ENCODE measurements at regions not wholly inside any gene's neighbourhood (a gene's known extent, or its start where the extent isn't known, plus 50 kb on each side); places are given as distances from the start of the nearest gene placed in this dataset.
A peak's percentile ranks its signal among the peaks of the same experiment; 100 is the strongest.
"Not testable (repeated sequence)": the region's sequence is repeated elsewhere in the genome, so short reads cannot be mapped to it uniquely, and the experiment has no call there.

DNA sequence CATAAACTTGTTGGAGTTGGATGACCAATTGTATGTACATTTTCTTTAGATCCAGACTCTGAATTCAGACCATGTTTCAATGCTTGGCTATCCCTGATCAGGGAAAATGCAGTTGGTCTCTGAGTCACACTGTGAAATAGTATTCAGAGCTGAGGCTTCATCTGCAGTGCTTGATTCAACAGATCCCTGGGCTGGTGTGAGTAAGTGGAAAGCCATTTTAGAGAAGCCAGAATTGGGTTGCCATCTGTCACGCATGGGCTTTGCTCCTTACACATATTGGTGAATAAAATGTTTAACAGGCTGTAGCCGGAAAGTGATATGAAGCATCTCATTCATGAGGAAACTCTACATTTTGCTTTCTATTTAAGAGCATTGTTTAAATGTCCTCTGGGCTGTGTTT lies 50.0 kb upstream of the ACYP2 start:
- no peak for DNase-seq (ENCODE audit: low read depth)

DNA sequence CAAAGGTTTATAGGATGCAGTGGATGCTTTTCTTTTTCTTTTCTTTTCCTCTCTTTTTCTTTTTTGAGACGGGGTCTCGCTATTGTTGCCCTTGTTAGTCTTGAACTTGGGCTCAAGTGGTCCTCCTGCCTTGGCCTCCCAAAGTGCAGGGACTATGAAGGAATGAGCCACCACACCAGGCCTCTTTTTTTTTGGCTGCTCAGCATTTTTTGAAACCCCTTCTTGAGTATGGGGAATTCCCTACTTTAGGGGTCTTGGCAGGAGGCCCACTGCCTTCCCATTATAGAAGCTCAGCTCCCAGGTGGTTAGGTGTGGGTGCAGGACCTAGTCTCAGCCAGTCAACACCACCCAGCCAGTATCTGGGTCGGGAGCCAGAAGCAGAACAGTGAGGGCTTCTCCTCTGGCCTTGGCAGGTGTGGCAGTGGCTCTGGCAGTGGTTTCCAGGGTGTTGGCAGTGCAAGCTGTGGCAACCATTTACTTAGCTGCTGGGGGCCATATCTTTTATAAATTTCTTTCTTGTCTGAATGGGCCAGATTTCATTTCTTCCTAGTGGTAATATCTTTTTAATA lies 51.4 kb upstream of the ACYP2 start:
- DNase-seq (ENCODE audit: low read depth), result no peak

DNA sequence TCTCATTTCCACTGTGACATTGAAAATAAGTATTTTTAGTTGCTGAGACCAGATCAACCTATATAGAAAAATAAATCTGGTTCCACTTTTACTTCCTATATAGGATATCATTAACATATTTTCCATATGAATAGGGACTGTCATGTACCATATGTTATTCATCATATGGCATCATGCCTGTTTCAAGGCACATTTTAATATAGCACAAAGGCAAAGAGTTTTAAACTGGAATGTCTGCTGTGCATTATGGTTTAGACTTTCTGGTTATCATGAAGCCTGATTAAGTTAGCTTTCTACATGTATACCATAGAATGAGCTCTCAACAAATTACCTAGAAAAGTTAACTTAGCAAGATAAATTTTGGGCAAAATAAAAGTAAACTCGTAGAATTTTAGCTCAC lies 53.0 kb upstream of the ACYP2 start:
- DNase-seq (ENCODE audit: low read depth), result no peak

DNA sequence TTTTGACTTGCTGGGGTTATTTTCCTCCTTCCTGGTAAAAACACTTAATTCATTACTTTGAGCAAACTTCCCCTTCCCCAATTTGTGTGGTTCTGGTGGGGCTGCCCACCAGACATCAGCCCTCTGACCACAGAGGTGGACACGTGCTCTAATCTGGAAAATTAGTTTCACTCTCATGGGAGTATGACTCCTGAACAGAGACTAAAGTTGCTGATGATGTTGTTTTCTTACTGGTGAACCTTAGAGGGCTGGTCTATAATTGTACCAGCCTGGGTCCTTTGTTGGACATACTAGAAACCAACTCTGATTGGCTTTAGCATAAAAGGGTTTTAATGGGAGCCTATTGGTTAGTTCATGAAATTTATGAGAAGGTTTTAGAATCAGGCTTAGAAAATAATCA lies 54.1 kb upstream of the ACYP2 start:
- DNase-seq (ENCODE audit: low read depth), result no peak

DNA sequence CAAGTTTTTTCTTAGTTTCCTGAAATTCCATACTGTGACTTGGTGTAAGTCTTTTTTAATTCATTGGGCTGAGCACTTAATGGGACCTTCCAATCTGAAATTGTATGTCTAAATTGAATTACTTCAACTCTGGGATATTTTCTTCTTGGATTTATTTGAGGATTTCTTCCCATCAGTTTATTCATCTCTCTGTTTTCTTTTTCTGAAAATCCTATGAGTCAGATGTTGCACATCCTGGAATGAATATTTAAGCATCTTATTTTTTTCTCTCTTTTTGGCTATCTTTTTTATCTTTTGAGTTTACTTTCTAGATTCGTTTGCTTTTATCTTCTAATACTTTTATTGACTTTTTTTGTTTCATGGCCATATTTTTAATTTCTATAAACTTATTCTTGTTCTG lies 55.4 kb upstream of the ACYP2 start:
- DNase-seq (ENCODE audit: low read depth), result no peak

DNA sequence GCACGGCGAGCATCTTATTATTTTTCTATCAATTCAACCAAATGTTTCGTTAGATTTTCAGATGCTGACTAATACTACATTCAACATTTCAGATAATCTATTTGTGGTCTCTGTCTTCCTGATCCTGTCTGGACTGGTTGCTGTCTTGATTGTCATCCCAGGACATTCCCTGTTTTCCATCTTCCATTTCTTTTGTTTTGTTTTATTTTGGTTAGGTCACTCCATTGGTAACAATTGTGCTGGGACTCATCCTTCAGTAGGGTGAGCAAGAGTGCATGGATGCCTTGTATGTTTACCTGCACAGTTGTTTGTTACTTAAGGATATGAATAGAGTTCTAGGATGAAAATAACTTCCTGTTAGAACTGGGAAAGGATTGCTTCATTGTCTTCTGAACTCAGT lies 55.9 kb upstream of the ACYP2 start:
- no peak for DNase-seq (ENCODE audit: low read depth)

DNA sequence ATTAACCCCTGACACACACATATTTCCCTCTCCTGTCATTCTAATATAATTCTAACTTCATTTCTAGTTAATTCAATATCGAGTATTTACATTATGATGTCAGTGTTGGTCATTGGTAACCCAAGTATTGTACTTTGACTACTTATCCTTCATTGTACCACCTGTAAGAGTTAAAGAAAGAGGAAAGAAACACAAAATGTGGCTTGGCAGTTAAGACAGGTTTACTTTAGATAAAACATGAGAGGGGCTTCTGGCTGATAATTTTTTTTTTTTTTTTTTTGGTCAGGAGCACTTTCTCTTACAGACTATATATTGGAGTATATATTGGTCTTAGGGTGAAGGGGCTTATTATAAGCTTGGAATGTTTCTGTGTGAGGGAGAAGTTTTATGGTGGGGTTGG lies 57.0 kb upstream of the ACYP2 start:
- no peak for DNase-seq (ENCODE audit: low read depth)

DNA sequence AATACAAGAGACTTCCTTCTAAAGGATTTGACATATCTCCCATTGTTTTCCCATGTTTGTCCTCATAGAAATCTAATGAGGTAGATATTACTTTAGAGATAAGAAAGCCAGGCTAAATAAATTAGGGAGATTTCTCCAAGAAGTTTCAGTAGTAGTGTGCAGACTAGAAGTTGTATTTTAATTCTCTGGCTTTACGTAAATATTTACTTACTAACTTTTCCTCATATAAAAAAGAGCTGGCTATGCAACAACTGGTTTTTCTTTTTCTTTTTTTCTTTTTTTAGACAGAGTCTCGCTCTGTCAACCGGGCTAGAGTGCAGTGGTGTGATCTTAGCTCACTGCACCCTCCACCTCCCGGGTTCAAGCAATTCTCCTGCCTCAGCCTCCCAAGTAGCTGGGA lies 60.6 kb upstream of the ACYP2 start:
- no peak for DNase-seq (ENCODE audit: low read depth)

DNA sequence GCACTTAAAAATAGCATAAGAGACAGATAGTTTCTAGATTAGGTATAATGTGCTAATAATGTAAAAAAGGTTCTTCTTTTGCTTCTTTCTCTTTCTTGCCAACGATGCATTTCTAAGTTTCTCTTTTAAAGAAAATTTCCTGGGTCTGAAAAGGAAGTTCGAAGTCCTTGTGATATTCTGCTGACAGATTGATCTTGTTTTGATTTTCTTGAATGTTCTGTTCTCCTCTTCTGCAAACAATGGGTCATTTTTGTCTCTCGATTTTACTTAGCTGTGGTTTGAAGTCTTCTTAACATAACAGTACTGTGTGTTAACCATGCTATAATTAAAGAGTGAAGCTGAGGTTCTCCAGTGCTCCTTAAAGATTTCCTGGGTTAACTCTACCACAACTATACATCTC lies 61.1 kb upstream of the ACYP2 start:
- no peak for DNase-seq (ENCODE audit: low read depth)

DNA sequence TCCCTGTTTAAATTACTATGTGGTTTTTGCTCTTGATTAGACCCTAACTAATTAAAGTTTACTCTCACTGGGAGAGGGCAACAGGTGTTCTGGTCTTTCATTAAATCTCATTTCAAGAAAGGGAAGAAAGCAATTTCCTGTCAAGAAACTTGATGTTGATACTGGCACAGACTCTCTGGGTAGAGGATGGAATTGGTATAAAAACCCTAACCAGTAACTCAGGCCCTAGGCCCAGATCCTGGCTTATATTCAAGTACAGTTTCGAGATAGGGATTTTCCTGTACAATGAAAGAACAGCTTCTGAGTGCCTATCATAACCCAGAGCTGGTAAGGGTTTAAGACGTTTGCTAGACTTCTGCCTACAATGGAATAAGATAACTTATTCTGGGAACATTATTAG lies 61.6 kb upstream of the ACYP2 start:
- DNase-seq (ENCODE audit: low read depth), result no peak

DNA sequence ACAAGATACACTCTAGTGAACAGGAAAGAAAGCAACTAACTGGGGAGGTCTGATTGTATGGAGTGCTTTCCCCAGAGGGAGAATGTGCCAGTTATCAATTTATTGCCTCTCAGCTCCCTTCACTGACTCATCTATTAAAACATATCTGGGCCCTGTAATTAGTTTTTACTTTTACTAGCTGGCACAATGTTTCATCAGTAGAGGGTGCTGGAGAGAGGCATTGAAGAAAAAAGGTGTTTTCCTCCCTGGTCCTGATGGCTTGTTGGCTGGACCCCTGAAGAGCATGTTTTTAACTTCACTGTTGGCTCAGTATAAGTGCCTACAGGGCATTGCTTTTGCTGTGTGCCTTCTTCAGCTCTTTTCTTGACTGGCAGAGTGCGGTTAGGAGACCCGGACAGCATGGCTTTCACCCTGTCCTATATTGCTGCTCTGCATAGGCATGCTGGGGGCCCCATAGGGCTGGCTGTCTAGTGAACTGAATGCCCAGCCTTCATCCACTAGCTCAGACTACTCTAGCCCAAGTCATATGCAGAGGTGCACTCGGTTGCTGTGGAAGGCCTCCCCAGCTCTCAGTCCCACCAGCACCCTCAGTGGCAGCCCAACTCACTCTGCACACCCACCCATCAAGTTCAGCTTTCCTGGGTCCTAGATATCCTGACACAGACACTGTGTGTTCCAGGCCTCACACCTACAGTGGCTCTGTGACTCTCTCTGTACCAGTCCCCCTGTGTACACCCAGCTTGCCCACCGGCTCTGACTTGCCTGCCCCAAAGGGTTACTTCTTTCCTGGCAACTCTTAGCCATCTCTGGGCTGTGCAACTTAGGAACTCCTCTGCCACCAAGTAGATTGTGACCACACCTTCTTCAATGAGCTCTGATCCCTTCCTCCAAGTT lies 62.3 kb upstream of the ACYP2 start:
- no peak for DNase-seq (ENCODE audit: low read depth)

DNA sequence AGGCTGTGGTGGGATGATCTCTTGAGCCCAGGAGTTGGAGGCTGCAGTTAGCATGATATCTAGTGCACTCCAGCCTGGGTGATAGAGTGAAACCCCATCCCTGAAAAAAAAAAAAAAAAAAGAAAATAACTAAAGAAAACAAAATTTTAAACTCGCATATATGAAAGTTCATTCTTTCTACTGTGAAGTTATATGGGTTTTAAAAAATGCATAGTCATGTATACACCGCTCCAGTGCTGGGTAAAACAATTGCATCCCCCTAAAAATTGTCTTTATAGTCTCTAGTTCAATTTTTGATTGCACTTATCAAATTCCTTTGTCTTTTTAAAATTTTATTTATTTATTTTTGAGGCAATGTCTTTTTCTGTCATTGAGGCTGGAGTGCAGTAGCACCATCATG lies 65.0 kb upstream of the ACYP2 start:
- no peak for DNase-seq (ENCODE audit: low read depth)

DNA sequence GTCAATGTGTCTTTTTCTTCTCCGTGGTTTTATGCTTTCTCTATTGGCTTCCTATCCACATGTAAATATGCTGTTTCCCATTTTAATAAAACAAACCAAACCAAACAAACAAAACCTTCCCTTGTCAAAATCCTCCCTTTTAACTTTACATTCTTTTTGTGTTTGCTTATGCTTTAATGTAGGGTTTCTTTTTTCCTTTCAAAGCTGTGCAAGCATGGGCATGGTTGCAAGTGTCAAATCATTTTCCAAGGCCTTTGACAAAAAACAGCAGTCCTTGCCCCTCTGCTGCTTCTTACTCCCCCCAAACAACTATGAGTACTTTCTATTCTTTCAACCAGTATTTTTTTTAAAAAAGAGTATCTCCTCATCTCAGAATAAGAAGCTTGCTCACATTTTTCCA lies 66.0 kb upstream of the ACYP2 start:
- DNase-seq (ENCODE audit: low read depth), result no peak

DNA sequence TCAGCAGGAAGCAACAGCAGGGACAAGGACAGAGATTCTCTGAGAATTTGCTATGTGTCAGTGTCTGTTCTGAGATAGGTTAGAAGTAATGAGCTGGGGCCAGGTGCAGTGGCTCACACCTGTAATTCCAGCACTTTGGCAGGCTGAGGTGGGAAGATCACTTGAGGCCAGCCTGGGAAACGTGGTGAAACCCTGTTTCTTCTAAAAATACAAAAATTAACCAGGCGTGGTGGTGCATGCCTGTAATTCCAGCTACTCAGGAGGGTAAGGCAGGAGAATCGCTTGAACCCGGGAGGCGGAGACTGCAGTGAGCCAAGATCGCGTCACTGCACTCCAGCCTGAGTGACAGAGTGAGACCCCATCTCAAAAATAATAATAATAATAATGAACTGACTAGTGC lies 66.5 kb upstream of the ACYP2 start:
- not testable (repeated sequence) for DNase-seq (ENCODE audit: low read depth)

DNA sequence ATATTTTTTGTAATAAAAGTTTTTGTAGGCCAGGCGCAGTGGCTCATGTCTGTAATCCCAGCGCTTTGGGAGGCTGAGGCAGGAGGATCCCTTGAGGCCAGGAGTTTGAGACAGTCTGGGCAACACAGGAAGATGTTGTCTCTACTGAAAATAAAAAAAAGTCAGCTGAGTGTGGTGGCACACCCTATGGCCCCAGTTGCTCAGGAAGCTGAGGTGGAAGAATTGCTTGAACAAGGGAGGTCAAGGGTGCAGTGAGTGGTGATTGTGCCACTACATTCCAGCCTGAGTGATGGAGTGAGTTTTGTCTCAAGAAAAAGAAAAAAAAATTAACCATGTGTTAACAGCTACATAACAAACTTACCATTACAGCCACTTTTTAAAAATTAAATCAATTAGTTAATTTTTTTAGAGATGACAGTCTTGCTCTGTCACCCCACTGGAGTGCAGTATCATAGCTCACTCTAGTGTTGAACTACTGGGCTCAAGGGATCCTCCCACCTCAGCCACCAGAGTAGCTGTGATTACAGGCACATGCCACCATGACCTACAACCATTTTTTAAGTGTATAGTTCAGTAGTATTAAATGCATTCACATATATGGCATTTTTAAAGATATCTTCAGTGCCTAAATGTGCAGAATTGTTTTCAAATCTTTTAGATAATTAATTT lies 67.2 kb upstream of the ACYP2 start:
- no peak for DNase-seq (ENCODE audit: low read depth)

DNA sequence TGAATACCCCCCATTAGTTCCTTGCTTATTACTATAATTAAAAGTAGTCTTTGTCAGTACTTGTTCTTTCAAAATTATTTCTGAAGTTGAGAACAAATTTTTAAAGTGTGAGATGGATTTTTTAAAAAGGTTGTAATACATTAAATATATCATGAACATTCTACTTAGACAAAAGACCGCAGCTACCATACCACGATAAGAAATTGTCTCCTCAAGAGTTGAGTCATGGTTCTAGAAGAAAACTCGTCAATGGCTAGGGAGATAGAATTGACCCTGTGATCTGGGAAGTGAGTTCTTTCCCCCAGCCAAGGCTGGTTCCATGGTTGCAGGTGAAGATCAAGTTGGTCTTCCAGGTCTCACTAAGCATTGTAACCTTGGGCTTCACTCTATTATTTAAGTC lies 67.8 kb upstream of the ACYP2 start:
- no peak for DNase-seq (ENCODE audit: low read depth)

DNA sequence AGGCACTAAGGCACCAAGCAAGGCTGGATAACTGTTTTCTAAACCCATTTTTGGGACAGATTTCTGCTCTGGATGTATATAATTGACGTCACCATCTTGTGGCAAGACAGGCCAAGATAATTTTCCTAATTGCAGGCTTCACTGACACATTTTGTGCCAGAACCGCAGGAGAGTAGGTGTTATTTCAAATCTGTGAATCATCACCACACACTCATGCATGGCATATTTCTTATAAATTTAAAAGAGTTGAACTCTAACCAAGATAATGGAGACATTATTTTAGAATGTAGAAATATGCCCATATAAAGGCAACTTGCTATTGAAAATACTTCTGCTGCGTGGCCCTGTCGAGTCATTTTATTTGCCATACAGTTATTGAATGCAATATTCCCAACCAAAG lies 68.3 kb upstream of the ACYP2 start:
- DNase-seq (ENCODE audit: low read depth), result no peak

DNA sequence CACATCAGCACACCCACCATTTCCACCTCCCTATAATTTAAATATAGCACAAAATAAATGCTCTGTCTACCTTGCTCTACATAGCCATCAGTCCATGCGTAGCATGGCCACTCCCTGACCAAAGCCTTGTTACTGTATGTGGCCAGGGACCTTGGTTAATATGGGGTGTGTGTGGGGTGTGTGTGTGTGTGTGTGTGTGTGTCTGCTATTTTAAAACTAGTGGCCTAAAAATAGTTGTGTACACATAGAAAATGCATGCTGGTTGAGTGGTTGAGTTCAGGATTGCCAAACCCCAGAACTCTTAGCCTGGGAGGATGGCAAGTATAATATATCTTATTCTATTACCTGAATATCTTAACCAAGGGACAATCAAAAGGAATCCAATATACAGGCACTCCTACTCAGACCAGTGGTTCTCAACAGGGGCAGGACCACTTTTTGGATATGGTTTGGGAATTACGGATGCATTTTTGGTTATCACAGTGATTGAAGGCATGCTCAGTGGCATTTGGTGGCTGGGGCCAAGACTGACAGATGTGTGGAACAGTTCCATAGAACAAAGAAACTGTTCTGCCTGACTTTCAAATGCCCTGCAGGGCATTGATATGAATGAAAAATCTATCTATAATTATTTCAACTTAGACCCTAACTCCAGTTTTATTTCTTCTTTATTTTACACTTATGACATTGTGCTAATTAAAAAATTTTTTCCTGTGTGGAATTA lies 72.3 kb upstream of the PSME4 start:
- DNase-seq (ENCODE audit: low read depth), result no peak

DNA sequence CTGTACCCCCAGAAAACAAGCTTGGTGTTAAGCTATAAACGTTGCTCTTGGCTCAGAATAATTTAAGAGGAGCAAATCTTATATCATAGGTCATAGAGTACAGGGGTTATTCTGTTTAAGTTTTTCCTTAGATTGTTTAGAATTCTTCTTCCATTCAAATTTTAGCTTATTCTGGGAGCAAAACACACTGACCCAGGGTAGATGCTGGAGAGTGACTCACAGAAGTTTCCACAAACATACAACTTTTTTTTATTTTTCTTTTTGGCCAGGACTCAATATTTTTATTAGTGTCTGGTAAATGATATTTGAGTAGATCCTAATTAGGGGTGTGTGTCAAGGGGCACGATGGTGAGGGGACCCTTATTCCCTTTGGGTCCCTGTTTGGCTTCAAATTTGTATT lies 71.5 kb upstream of the PSME4 start:
- no peak for DNase-seq (ENCODE audit: low read depth)

DNA sequence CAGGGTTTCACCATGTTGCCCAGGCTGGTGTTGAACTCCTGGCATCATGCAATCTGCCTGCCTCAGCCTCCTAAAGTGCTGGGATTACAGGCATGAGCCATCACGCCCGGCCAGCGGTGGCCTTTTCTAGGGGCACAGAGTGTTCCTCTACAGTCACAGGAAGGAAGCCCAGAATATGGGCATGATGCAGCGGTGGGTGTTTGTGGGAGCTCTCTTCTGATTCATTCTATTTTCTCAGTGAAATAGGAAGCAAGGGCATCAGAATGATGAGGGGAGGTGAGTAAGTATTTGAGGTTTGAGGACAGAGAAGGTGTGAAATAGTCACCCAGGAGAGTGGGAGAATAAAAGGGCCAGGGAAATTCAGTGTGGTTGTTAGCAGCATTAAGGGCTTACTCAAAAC lies 70.3 kb upstream of the PSME4 start:
- DNase-seq (ENCODE audit: low read depth), result peak; percentile 56

DNA sequence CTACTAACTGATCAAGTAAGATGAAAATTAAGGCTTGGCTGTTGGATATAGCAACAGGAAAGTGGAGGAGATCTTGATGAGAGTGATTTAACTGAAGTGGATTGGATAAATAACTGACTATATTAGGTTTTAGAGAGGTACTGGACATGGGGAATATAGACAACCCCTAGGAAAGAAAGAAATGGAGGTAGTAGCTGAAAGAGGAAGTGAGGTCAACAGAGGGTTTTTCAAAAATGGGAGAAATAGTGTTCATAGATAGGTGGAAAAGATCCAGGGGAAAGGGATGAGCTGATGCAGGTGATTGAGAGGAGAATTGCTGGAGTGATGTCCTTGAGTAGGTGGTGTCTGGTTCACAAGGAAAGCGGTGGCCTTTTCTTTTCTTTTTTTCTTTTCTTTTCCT lies 69.9 kb upstream of the PSME4 start:
- DNase-seq (ENCODE audit: low read depth), result no peak

DNA sequence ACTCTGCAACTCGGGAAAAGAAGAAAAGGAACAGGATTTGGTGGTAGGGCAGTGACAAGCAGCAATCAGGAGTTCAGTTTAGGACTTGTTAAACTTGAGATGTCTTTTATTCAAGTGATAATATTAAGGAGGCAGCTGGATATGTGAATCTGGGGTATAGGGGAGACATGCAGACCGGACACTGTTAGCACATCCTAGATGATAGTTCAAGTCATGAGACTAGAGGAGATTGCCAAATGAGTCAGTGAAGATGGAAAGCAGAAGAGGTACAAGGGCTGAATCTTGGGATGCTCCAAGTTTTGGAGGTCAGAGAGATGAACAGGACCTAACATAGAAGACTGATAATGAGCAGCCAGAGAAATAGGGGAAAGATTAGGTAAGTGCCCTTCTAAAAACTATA lies 69.5 kb upstream of the PSME4 start:
- no peak for DNase-seq (ENCODE audit: low read depth)

DNA sequence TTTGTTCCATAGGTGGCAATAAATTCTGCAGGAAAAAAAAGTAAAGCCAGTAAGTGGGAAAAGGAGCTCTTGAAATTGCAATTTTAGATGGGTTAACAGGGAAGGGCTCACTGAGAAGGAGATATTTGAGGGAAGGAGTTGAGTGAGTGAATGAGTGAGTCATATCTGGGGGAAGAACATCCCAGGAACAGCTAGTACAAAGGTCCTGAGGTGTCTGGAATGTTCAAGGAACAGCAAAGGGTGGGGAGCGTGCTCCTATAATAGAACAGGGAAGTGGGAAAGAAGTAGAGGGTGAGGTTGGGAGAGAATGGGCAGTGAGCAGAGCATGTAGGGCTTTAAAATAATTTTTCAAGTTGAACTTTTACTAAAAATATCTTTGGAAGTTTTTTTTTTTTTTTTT lies 68.0 kb upstream of the PSME4 start:
- no peak for DNase-seq (ENCODE audit: low read depth)
